Testis (tissue), 2 donors: ENCODE measurements at regions not wholly inside any gene's neighbourhood (a gene's known extent, or its start where the extent isn't known, plus 50 kb on each side); places are given as distances from the start of the nearest gene placed in this dataset.

Experiments
- POLR2A ChIP-seq: fragments of 450-650 bp; IDR thresholded peaks from one replicate; pipeline ENCODE4 v1.6.1; 2017; ENCODE audit warnings: antibody characterized with exemption, mild to moderate bottlenecking, moderate library complexity
- TF ChIP-seq, protein P1 (sequence below), 3 experiments: fragments of 450-650 bp in 2 of 3; fragments of 200-600 bp in 1 of 3; sonication (generic) in 1 of 3; IDR thresholded peaks; one replicate each; pipeline ENCODE4 v1.5.1; 2016 to 2019; ENCODE audit warnings: antibody characterized with exemption in 3 of 3, mild to moderate bottlenecking in 2 of 3, moderate library complexity in 1 of 3

DNA sequence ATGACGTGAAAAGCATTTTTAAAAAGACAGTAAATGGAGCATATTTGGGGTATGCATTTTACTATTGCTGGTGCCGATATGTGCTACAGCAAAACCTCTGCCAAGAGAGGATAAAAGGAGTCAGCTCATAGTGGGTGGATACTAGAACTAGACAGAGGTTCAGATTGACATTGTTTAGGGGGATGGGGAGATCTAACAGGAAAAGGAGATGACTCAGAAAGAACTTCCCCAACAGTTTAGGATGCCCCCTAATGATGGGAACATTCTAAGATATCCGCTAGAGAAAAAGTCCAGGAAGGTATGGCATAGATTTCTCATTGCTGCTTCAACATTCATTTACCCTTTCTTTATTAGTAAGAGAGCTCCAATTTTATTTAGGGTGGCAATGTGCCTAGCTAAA is 110.5 kb upstream of the CLEC14A start:
- no peak for TF ChIP-seq POLR2A
- TF ChIP-seq, protein P1, sequence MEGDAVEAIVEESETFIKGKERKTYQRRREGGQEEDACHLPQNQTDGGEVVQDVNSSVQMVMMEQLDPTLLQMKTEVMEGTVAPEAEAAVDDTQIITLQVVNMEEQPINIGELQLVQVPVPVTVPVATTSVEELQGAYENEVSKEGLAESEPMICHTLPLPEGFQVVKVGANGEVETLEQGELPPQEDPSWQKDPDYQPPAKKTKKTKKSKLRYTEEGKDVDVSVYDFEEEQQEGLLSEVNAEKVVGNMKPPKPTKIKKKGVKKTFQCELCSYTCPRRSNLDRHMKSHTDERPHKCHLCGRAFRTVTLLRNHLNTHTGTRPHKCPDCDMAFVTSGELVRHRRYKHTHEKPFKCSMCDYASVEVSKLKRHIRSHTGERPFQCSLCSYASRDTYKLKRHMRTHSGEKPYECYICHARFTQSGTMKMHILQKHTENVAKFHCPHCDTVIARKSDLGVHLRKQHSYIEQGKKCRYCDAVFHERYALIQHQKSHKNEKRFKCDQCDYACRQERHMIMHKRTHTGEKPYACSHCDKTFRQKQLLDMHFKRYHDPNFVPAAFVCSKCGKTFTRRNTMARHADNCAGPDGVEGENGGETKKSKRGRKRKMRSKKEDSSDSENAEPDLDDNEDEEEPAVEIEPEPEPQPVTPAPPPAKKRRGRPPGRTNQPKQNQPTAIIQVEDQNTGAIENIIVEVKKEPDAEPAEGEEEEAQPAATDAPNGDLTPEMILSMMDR (IDR thresholded peaks at IDR 0.05): no peak
